ENCODE measurements at regions not wholly inside any gene's neighbourhood (a gene's known extent, or its start where the extent isn't known, plus 50 kb on each side); places are given as distances from the start of the nearest gene placed in this dataset.

GRCh38 chr5:72692231-72692637, 124.2 kb upstream of the TNPO1 start (continued):
- TF ChIP-seq ZNF426 (tag by site-specific recombination; IDR thresholded peaks at IDR 0.05) = no peak
- TF ChIP-seq ZSCAN4 (tag by site-specific recombination; IDR thresholded peaks at IDR 0.05) = peak; percentile 28; the same call in 1 of the 2 replicates
- no peak for TF ChIP-seq ZNF629 (tag by site-specific recombination; IDR thresholded peaks at IDR 0.05)
- TF ChIP-seq ZNF148 (tag by site-specific recombination; IDR thresholded peaks at IDR 0.05; ENCODE audit: borderline replicate concordance) = no peak
- no peak for TF ChIP-seq ZFP3 (tag by site-specific recombination; IDR thresholded peaks at IDR 0.05; ENCODE audit: low read depth)
- TF ChIP-seq ZNF791 (tag by site-specific recombination; IDR thresholded peaks at IDR 0.05) = no peak
- peak; percentile 98 for TF ChIP-seq BCL6B (tag by site-specific recombination; IDR thresholded peaks at IDR 0.05)
- no peak for TF ChIP-seq ZBTB48 (tag by site-specific recombination; IDR thresholded peaks at IDR 0.05)
- TF ChIP-seq ZNF585B (tag by site-specific recombination; IDR thresholded peaks at IDR 0.05) = no peak
- no peak for TF ChIP-seq SP3 (tag by site-specific recombination; IDR thresholded peaks at IDR 0.05)
- no peak for TF ChIP-seq ZNF76 (tag by site-specific recombination; IDR thresholded peaks at IDR 0.05; ENCODE audit: borderline replicate concordance, low read depth)
- TF ChIP-seq ZEB2 (tag by site-specific recombination; IDR thresholded peaks at IDR 0.05) = no peak
- no peak for TF ChIP-seq ZIC2 (tag by site-specific recombination; IDR thresholded peaks at IDR 0.05)
- TF ChIP-seq TSHZ1 (tag by site-specific recombination; IDR thresholded peaks at IDR 0.05; ENCODE audit: borderline replicate concordance) = no peak
- peak; percentile 24; the same call in 1 of the 2 replicates for TF ChIP-seq GLIS1 (tag by site-specific recombination; IDR thresholded peaks at IDR 0.05)
- TF ChIP-seq ZNF311 (tag by site-specific recombination; IDR thresholded peaks at IDR 0.05; ENCODE audit: borderline replicate concordance) = no peak
- peak; percentile 96 for TF ChIP-seq ZNF133 (tag by site-specific recombination; IDR thresholded peaks at IDR 0.05)
- peak; percentile 66 for TF ChIP-seq ATF2 (tag by site-specific recombination; IDR thresholded peaks at IDR 0.05; ENCODE audit: low read depth)
- 0 out of 2 replicates have a peak, but pooled peaks have one; percentile 14 for TF ChIP-seq ZSCAN30 (tag by site-specific recombination; IDR thresholded peaks at IDR 0.05)
- TF ChIP-seq ZNF157 (tag by site-specific recombination; IDR thresholded peaks at IDR 0.05) = no peak
- TF ChIP-seq ZNF19 (tag by site-specific recombination; IDR thresholded peaks at IDR 0.05; ENCODE audit: low read depth) = no peak
- TF ChIP-seq SCRT2 (tag by site-specific recombination; IDR thresholded peaks at IDR 0.05) = 0 out of 2 replicates have a peak, but pooled peaks have one; percentile 59
- TF ChIP-seq ZBTB7A (tag by site-specific recombination; IDR thresholded peaks at IDR 0.05; ENCODE audit: low read depth) = no peak
- no peak for TF ChIP-seq KLF9 (tag by site-specific recombination; IDR thresholded peaks at IDR 0.05; ENCODE audit: low read depth)
- TF ChIP-seq ZNF280C (tag by site-specific recombination; IDR thresholded peaks at IDR 0.05) = no peak
- no peak for TF ChIP-seq KLF8 (tag by site-specific recombination; IDR thresholded peaks at IDR 0.05)
- no peak for TF ChIP-seq ZNF202 (tag by site-specific recombination; IDR thresholded peaks at IDR 0.05; ENCODE audit: borderline replicate concordance)
- TF ChIP-seq ZNF624 (tag by site-specific recombination; IDR thresholded peaks at IDR 0.05) = no peak
- TF ChIP-seq ZNF23 (tag by site-specific recombination; IDR thresholded peaks at IDR 0.05; ENCODE audit: borderline replicate concordance) = no peak
- no peak for TF ChIP-seq ZNF175 (tag by site-specific recombination; IDR thresholded peaks at IDR 0.05)

Data from HEK293 (cell line).